ENCODE measurements at regions not wholly inside any gene's neighbourhood (a gene's known extent, or its start where the extent isn't known, plus 50 kb on each side); places are given as distances from the start of the nearest gene placed in this dataset.

- DNase-seq (ENCODE audit: low spot score): no peak
Measured at GRCh38 chr12:90207799-90208198, 499.2 kb upstream of the ATP2B1 start.

DNA sequence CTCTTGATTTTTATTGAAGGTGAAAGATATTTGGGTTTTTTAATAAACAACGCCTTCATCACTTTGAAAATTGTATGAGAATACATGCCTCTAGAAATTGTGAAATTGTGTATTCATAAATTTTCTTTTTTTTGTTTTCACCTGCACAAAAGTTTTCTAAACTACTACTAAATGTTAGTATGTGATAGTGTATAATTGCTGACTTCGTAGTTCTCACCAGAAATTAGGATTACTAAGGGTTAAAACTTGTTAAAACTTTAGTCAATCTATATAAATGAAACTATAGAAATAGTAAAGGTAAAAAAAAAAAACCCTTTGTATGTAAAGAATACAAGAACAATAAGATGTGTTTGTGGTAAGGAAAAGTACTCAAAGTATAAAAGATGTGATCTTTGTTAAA is 496.5 kb upstream of the ATP2B1 start:
- DNase-seq (ENCODE audit: low spot score): no peak

DNA sequence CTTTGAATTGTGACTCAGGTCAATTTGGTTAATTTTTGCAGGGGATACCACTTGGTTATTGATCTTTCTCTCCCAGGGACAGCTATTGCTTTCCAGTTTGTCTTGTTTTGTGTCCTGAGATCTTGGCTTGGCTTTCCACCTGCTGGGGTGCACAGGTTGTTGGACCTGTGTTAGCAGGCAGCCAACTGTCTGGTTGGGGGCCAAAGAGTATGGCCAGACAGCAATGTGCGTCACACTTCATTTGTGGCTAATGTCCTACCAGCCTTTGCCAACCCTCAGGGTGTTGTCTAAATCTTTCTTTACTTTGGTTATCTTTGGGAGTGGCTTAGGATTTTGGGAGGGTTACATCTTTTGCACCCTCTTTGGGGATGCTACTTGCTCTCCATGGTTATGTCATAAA is 494.9 kb upstream of the ATP2B1 start:
- no peak for DNase-seq (ENCODE audit: low spot score)

- DNase-seq (ENCODE audit: low spot score): no peak
Measured at GRCh38 chr12:90199006-90199405, 490.4 kb upstream of the ATP2B1 start.

DNA sequence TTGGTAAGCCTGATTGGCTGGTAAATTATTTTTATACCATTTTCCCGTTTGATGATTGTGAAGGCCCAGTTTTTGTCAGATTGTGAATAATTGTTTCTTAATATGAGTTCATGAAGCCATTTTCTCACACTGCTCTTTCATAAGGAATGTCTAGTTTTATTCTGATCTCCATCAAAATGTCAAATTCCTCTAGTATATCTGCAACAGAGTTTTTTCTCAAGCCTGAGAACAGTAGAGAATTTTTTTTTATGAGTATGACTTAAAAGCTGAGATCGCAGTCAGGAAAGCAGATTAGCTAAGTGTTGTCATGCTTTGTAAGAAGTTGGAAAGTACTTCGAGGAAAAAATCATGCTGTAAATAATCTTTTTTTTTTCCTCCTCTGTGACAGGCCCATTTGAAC is 484.9 kb upstream of the ATP2B1 start:
- no peak for DNase-seq (ENCODE audit: low spot score)

- DNase-seq (ENCODE audit: low spot score): no peak
Measured at GRCh38 chr12:90188857-90189256, 480.2 kb upstream of the ATP2B1 start.

DNA sequence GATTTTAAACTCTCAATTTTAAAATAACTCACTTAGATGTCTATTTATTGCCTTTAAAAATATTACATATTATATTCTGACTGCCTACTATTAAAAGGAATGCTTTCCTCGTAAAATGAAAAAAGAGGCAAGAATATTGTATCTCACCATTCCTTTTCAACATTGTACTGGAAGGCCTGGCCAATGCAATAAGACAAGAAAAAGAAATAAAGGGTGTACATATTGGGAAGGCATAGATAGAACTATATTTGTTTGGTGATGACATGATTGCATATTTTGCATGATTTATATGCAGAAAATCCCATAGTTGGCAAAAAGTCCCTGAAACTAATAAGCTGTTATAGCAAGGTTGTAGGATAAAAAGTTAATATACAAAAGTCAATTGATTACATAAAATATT is 474.6 kb upstream of the ATP2B1 start:
- no peak for DNase-seq (ENCODE audit: low spot score)

GRCh38 chr12:90181216-90181615 is 472.6 kb upstream of the ATP2B1 start:
- no peak for DNase-seq (ENCODE audit: low spot score)

- no peak for DNase-seq (ENCODE audit: low spot score)
Measured at GRCh38 chr12:90174956-90175355, 466.3 kb upstream of the ATP2B1 start.

GRCh38 chr12:90174198-90174510 is 465.5 kb upstream of the ATP2B1 start:
- no peak for DNase-seq (ENCODE audit: low spot score)

- DNase-seq (ENCODE audit: low spot score): no peak
Measured at GRCh38 chr12:90173499-90174197, 465.0 kb upstream of the ATP2B1 start.

DNA sequence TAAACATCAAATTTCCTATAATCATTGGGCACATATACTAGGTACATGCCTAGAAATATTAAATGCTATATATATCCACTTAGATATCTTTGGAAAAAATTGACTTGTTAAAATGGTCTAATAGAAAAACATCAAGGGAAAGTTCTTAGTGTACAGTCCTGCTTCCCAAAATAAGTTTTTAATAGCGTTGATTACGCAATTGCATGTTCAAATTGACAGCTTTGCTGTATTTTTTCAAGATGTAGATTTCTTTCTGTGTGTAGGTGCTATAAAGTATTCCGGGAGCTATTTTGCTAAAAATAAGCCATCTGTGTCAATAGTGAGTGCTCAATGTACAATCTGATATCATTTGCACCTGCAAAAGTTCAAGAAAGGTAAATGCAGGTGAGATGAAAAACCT is 463.9 kb upstream of the ATP2B1 start:
- no peak for DNase-seq (ENCODE audit: low spot score)

DNA sequence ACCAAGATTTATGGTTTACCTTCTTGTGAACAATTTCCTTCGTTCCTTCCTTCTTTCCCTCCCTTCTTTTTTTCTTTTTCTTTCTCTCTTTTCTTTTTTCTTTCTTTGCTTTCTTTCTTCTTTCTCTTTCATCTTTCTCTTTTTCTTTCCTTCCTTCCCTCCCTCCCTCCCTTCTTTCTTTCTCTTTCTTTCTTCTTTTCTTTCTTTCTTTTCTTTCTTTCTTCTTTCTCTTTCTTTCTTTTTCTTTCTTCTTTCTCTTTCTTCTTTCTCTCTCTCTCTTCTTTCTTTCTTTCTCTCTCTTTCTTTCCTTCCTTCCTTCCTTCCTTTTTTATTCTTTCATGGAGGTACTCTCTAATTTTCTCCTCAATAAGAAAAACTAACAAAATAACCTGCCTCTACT is 462.1 kb upstream of the ATP2B1 start:
- no peak for DNase-seq (ENCODE audit: low spot score)

GRCh38 chr12:90167518-90168208 is 459.0 kb upstream of the ATP2B1 start:
- DNase-seq (ENCODE audit: low spot score): no peak

DNA sequence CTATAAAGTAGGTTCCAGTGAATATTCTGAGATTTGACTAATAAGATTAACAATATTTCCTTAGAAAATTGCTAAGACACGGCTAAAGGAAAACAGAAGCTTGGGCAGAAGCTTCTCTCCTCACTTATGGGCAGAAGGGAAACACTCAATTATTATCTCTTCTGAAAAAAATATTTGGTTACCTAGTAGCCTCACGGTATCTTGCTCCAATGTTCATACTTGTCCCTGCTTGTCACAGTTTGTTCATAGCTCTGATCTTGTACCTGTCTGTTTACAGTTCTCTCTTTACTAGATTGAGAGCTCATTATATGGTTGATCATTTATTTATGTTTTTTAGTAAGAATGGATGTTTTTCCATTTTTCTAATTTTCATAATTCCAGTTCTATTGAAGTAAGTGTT is 458.0 kb upstream of the ATP2B1 start:
- DNase-seq (ENCODE audit: low spot score): no peak

- no peak for DNase-seq (ENCODE audit: low spot score)
Measured at GRCh38 chr12:90166012-90166411, 457.4 kb upstream of the ATP2B1 start.

DNA sequence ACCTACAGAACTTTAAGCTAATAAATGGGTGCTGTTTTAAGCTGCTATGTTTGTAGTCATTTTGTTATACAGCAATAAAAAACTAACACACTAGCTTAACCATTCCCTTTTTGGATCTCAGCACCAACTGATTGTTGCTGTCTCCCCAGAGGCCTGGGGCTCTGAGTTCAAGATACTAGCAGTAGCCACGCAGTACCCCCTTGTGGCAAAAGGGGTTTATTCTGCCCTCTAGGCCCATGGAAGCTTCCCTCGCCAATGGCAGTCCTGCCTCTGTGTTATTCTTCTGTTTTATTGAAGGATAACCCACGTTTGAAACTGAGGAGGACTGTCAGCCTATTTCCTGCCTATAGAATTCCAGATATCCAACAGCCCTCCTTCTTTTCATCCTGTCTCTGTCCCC is 455.3 kb upstream of the ATP2B1 start:
- no peak for DNase-seq (ENCODE audit: low spot score)

GRCh38 chr12:90153827-90154226 is 445.2 kb upstream of the ATP2B1 start:
- no peak for DNase-seq (ENCODE audit: low spot score)

DNA sequence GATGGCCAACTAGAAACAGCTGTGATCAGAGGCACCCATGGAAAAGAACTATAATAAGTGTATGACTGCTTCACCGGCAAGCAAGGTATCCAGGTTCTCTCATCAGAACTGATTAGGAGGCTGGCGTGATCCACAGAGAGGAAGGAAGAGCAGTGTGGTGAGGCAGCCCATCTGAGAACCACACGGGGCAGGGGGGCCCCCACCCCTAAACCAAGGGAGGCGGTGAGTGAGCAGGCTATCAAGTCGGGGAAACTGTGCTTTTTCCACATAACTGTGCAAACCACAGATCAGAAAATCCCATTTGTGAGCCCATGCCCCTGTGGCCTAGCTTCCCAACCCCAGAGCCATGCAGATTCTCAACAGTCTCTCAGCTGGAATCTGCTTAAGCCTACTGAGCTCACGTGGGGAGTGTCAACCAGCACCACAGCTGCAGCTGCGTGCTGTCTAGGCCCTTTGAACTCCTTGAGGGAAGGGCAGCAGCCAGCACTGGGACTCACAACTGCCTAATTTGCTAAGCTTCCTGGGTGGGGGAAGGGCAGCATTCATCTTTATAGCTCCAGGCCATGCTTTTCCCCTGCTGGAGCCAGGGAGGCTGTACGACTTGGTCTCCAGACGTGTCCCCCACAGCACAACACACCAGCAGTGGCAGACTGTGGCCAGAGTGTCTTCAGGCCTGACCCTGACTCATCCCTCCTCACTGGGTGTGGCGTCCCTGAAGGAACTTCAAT is 444.4 kb upstream of the ATP2B1 start:
- no peak for DNase-seq (ENCODE audit: low spot score)

DNA sequence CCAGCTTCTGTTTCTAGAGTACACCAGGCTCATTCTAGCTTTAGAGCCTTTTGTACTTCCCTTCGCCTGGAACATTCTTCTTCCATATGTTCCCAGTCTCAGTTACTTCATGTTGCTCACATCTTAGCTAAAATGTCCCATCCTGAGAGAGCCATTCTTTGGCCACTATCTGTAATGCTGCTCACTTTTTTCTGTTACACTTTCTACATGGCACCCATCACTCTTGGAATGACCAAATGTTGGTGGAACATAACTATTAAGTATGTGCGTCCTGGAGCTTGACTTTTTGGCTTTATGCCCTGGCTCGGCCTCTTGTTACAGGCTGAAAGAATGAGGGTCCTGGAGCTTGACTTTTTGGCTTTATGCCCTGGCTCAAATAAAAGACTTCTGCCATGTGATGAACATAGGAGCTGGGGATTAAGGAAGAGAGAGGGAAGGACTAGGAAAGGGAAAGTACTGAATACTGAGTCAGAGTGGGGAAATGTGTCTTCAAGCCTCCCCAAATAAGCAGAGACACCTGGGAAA is 442.9 kb upstream of the ATP2B1 start:
- no peak for DNase-seq (ENCODE audit: low spot score)

DNA sequence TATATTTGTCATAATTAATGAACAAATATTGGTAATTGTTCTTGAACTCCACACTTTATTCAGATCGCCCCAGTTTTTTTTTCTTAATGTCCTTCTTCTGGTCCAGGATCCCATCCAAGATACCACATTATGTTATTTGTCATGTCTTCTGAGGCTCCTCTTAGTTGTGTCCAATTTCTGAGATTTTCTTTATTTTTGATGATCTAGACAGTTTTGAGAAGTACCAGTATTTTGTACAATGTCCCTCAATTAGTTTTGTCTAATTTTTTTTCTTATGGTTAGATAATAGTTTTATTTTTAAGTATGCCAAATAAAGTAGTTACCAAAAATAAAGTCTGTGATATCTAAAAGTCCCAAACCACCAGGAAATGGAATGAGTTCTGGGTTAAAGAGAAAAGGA is 440.8 kb upstream of the ATP2B1 start:
- no peak for DNase-seq (ENCODE audit: low spot score)

- DNase-seq (ENCODE audit: low spot score): no peak
Measured at GRCh38 chr12:90129366-90130030, 420.9 kb upstream of the ATP2B1 start.

DNA sequence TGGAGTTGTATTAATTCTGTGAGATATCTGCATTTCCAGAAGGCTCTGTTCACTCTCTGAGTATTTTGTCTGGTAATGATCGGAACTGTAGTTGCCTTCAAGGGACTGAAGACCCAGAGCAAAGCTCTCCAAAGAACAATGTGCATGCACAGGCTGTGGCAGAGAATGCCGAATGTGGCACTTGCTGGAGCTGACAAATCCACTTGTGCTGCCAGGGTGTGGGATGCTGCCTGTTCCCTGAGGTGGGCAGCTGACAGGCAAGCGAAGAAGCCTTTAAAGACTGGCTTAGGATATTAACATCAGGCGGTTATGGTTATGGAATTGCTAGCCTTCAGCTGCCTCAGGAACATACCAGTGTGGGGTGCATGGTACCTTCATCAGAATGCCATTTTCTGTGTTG is 419.9 kb upstream of the ATP2B1 start:
- DNase-seq (ENCODE audit: low spot score): no peak

Data from HuH-7.5 (cell line).